ENCODE measurements at regions not wholly inside any gene's neighbourhood (a gene's known extent, or its start where the extent isn't known, plus 50 kb on each side); places are given as distances from the start of the nearest gene placed in this dataset.

DNA sequence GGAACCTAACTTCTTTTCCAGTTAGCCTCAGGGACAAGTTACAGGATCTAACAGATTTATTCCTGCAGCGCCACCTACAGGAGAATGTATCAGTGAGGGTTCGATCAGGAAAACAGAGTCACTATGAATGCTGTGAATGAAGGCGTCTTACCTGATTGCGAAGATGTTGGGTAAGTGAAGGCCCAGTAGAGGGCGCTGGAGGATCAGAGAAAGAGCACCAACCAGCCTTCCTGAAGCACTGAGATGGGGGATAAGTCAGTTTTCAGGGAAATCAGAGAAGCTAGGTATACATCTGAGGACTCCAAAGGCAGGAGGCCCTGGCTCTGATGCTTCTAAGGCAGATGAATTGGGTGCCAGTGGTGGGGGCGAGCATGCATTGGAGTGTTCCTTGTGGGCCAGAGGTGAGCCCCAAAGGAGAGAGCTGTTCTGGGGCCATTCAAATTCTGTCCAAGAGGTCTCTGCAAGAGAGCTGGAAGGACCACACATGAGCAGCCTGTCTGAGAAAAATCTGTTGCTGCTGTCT is 169.9 kb upstream of the AADAT start:
- POLR2A ChIA-PET, result no interaction called here
- Histone ChIP-seq H3K4me3 (ENCODE audit: control extremely low read depth in 1 of 5, extremely low read depth in 1 of 5, insufficient read depth in 1 of 5, low read depth in 2 of 5, low read length in 4 of 5) (no peak overlapping the region), H3K36me3 (replicated peaks in 1 of 2; ENCODE audit: control extremely low read depth in 1 of 2, control insufficient read depth in 1 of 2, extremely low read depth in 1 of 2, insufficient read depth in 2 of 2, low read length in 1 of 2) (no peaks in the 10 kb centered on the region), H3K4me1 (ENCODE audit: control insufficient read depth in 2 of 2, insufficient read depth in 2 of 2, low read length in 2 of 2) (no peaks in the 10 kb centered on the region), H3K27ac (ENCODE audit: low read length in 2 of 2) (no peak overlapping the region), H3K79me2 (ENCODE audit: control insufficient read depth, insufficient read depth, low read length) (no peaks in the 10 kb centered on the region), H3K4me2 (replicated peaks; ENCODE audit: low read depth, low read length, poor library complexity, severe bottlenecking) (no peak overlapping the region), H3K9me3 (ENCODE audit: control extremely low read depth in 1 of 3, control insufficient read depth in 2 of 3, insufficient read depth in 1 of 3, low read length in 2 of 3) (peaks cover 0 to 3% (median 1%) of the 10 kb centered on the region in 3 donors), H4K20me1 (ENCODE audit: control insufficient read depth, insufficient read depth, low read length, poor library complexity, severe bottlenecking) (no peaks in the 10 kb centered on the region), H3K9ac (ENCODE audit: low read length) (no peak overlapping the region), H3K27me3 (replicated peaks in 1 of 4; ENCODE audit: control extremely low read depth in 1 of 4, control insufficient read depth in 3 of 4, insufficient read depth in 4 of 4, low read length in 3 of 4) (no peaks in the 10 kb centered on the region), H2AFZ (ENCODE audit: insufficient read depth, low read depth, low read length, poor library complexity, severe bottlenecking) (no peak overlapping the region)
- H3K4me1 Mint-ChIP-seq, result peaks cover 5% of the 10 kb centered on the region
- CTCF ChIA-PET, result interaction anchor here (0.6 to 1.7 kb wide), 8 partner anchors 9 to 1887 kb away, joined by 3 to 6 read pairs (median 4); no protein-coding TSS in a partner anchor
- H3K27me3 Mint-ChIP-seq, result no peaks in the 10 kb centered on the region
- DNase-seq, result peak; percentile 57
- TF ChIP-seq EZH2 (IDR thresholded peaks at IDR 0.05; ENCODE audit: borderline replicate concordance, insufficient read depth, low read depth, low read length, poor library complexity, severe bottlenecking), result no peak
- TF ChIP-seq, protein P1, sequence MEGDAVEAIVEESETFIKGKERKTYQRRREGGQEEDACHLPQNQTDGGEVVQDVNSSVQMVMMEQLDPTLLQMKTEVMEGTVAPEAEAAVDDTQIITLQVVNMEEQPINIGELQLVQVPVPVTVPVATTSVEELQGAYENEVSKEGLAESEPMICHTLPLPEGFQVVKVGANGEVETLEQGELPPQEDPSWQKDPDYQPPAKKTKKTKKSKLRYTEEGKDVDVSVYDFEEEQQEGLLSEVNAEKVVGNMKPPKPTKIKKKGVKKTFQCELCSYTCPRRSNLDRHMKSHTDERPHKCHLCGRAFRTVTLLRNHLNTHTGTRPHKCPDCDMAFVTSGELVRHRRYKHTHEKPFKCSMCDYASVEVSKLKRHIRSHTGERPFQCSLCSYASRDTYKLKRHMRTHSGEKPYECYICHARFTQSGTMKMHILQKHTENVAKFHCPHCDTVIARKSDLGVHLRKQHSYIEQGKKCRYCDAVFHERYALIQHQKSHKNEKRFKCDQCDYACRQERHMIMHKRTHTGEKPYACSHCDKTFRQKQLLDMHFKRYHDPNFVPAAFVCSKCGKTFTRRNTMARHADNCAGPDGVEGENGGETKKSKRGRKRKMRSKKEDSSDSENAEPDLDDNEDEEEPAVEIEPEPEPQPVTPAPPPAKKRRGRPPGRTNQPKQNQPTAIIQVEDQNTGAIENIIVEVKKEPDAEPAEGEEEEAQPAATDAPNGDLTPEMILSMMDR (IDR thresholded peaks at IDR 0.05), result peak; percentile 73
- 22% methylated on average over 6 of the region's 6 CpGs for WGBS (ENCODE audit: insufficient coverage)
- ATAC-seq (ENCODE audit: low read depth), result peak; percentile 33
- intact Hi-C loops (cut with micrococcal nuclease), result no loop called here
- H3K9me3 Mint-ChIP-seq (ENCODE audit: insufficient read depth), result no peaks in the 10 kb centered on the region
- H3K4me3 Mint-ChIP-seq, result no peak overlapping the region
- H3K27ac Mint-ChIP-seq, result no peak overlapping the region

DNA sequence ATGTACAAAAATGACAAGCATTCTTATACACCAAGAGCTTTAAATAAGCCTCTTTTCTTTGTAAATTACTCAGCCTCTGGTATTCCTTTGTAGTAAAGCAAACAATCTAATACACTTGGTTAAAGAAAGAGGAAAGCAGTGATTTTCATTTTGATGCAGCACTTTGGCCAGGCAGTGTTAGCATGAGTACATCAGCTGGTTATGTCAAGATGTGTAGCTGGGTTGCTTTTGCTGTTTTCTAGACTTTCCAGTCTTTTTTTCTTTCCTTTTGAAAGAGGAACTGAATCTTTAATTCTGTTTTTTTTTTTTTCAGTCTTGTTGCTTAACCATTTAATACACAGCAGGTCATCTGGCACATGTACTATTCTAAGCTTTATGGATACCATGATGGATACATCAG is 167.1 kb upstream of the AADAT start:
- H3K4me3 Mint-ChIP-seq, result no peak overlapping the region
- intact Hi-C loops (cut with micrococcal nuclease), result no loop called here
- Histone ChIP-seq H4K20me1 (ENCODE audit: control insufficient read depth, insufficient read depth, low read length, poor library complexity, severe bottlenecking) (no peaks in the 10 kb centered on the region), H3K4me3 (ENCODE audit: control extremely low read depth in 1 of 5, extremely low read depth in 1 of 5, insufficient read depth in 1 of 5, low read depth in 2 of 5, low read length in 4 of 5) (no peak overlapping the region), H3K9me3 (ENCODE audit: control extremely low read depth in 1 of 3, control insufficient read depth in 2 of 3, insufficient read depth in 1 of 3, low read length in 2 of 3) (peaks cover 0 to 3% (median 1%) of the 10 kb centered on the region in 3 donors), H2AFZ (ENCODE audit: insufficient read depth, low read depth, low read length, poor library complexity, severe bottlenecking) (no peak overlapping the region), H3K4me2 (replicated peaks; ENCODE audit: low read depth, low read length, poor library complexity, severe bottlenecking) (no peak overlapping the region), H3K27ac (ENCODE audit: low read length in 2 of 2) (no peak overlapping the region), H3K79me2 (ENCODE audit: control insufficient read depth, insufficient read depth, low read length) (no peaks in the 10 kb centered on the region), H3K9ac (ENCODE audit: low read length) (no peak overlapping the region), H3K4me1 (ENCODE audit: control insufficient read depth in 2 of 2, insufficient read depth in 2 of 2, low read length in 2 of 2) (no peaks in the 10 kb centered on the region), H3K27me3 (replicated peaks in 1 of 4; ENCODE audit: control extremely low read depth in 1 of 4, control insufficient read depth in 3 of 4, insufficient read depth in 4 of 4, low read length in 3 of 4) (no peaks in the 10 kb centered on the region), H3K36me3 (replicated peaks in 1 of 2; ENCODE audit: control extremely low read depth in 1 of 2, control insufficient read depth in 1 of 2, extremely low read depth in 1 of 2, insufficient read depth in 2 of 2, low read length in 1 of 2) (no peaks in the 10 kb centered on the region)
- no peaks in the 10 kb centered on the region for H3K27me3 Mint-ChIP-seq
- ATAC-seq (ENCODE audit: low read depth), result no peak
- H3K27ac Mint-ChIP-seq, result no peak overlapping the region
- TF ChIP-seq, protein P1 (IDR thresholded peaks at IDR 0.05), result no peak
- TF ChIP-seq EZH2 (IDR thresholded peaks at IDR 0.05; ENCODE audit: borderline replicate concordance, insufficient read depth, low read depth, low read length, poor library complexity, severe bottlenecking), result no peak
- no peak for DNase-seq
- POLR2A ChIA-PET, result no interaction called here
- H3K4me1 Mint-ChIP-seq, result peaks cover 5% of the 10 kb centered on the region
- CTCF ChIA-PET, result no interaction called here
- no peaks in the 10 kb centered on the region for H3K9me3 Mint-ChIP-seq (ENCODE audit: insufficient read depth)
